Panc1 (cell line): ENCODE measurements at regions not wholly inside any gene's neighbourhood (a gene's known extent, or its start where the extent isn't known, plus 50 kb on each side); places are given as distances from the start of the nearest gene placed in this dataset.

Experiments
- ATAC-seq: fragments of 200-7000 bp; cut with Tn5 transposase; 2 replicates; pipeline ENCODE4 v1.9.1; 2020; ENCODE audit warnings: mild to moderate bottlenecking, moderate library complexity
- BruUV-seq: library from RNA; stranded (reverse); fragments of 400-500 nt; replicated peaks from 2 replicates; lab custom pipeline; 2021; lab: Mats Ljungman, UMichigan
- CTCF ChIA-PET: fragments of 300-600 bp; sonication (Branson Sonifier 250); formaldehyde crosslinking; loops from one replicate; lab custom pipeline; 2022; ENCODE audit warnings: antibody characterized with exemption; lab: Charles Lee
- POLR2A ChIA-PET: fragments of 300-600 bp; sonication (Branson Sonifier 250); formaldehyde crosslinking; loops from one replicate; lab custom pipeline; 2022; ENCODE audit warnings: antibody characterized with exemption; lab: Charles Lee
- DNase-seq: peaks from one replicate; pipeline ENCODE4 v3.0.0-alpha.2; 2010; ENCODE audit warnings: low read depth, low spot score
- H3K27ac ChIP-seq: 2 replicates; pipeline ENCODE4 v1.5.1; 2011; ENCODE audit warnings: mild to moderate bottlenecking, low read length, inconsistent platforms
- H3K27me3 ChIP-seq: fragments of 200-500 bp; sonication (Bioruptor generic); 2 replicates; pipeline ENCODE4 v1.6.0; 2014; ENCODE audit warnings: low read length, inconsistent platforms; ENCODE audit not compliant: control insufficient read depth, insufficient read depth
- H3K36me3 ChIP-seq: fragments of 200-500 bp; sonication (Bioruptor generic); 2 replicates; pipeline ENCODE4 v1.5.1; 2014; ENCODE audit warnings: inconsistent platforms, mild to moderate bottlenecking, low read length, moderate library complexity; ENCODE audit not compliant: control insufficient read depth, insufficient read depth
- H3K4me1 ChIP-seq: 2 replicates; pipeline ENCODE4 v1.5.1; 2011; ENCODE audit warnings: inconsistent platforms, mild to moderate bottlenecking, low read length, moderate library complexity; ENCODE audit not compliant: control insufficient read depth, insufficient read depth
- H3K4me3 ChIP-seq, 2 experiments: 2 replicates each; pipeline ENCODE4 v1.5.1; 2011 to 2012; ENCODE audit warnings: low read depth in 2 of 2, low read length in 2 of 2, mild to moderate bottlenecking in 2 of 2, inconsistent platforms in 1 of 2, moderate library complexity in 1 of 2
- H3K9me3 ChIP-seq: fragments of 200-500 bp; sonication (Bioruptor generic); 2 replicates; pipeline ENCODE4 v1.5.1; 2014; ENCODE audit warnings: low read depth, mild to moderate bottlenecking, inconsistent platforms, low read length, moderate library complexity; ENCODE audit not compliant: control insufficient read depth, insufficient read depth
- POLR2AphosphoS5 ChIP-seq: IDR thresholded peaks from 2 replicates; pipeline ENCODE4 v1.6.1; 2012; ENCODE audit warnings: mild to moderate bottlenecking, low read depth, low read length, moderate library complexity
- SIN3A ChIP-seq: IDR thresholded peaks from 2 replicates; pipeline ENCODE4 v1.6.1; 2012; ENCODE audit warnings: low read depth, mild to moderate bottlenecking, low read length, moderate library complexity, borderline replicate concordance; ENCODE audit not compliant: insufficient read depth
- TCF7L2 ChIP-seq: IDR thresholded peaks from 2 replicates; pipeline ENCODE4 v1.6.1; 2011; ENCODE audit warnings: mild to moderate bottlenecking, low read depth, low read length, inconsistent platforms
- in situ Hi-C: cut with HindIII; loops from 2 replicates; pipeline ENCODE4 v1.10.0; 2016; ENCODE audit warnings: low sequenced_read_pairs, low pct_unique_long_range_greater_than_20kb
- intact Hi-C: fragments of 100-400 bp; cut with micrococcal nuclease; formaldehyde crosslinking; loops from one replicate; pipeline ENCODE4 v1.10.0; 2022; ENCODE audit not compliant: unreplicated experiment
- TF ChIP-seq, protein P1 (sequence below), 2 experiments: IDR thresholded peaks; 2 replicates each; pipeline ENCODE4 v1.6.1; 2011 to 2012; ENCODE audit warnings: low read depth in 2 of 2, control low read depth in 1 of 2, low read length in 1 of 2, mild to moderate bottlenecking in 1 of 2, moderate library complexity in 1 of 2; ENCODE audit not compliant: insufficient read depth in 1 of 2
- TF ChIP-seq, protein P2 (sequence below): fragments of 450-650 bp; IDR thresholded peaks from 2 replicates; pipeline ENCODE4 v1.5.1; 2017; ENCODE audit warnings: mild to moderate bottlenecking

DNA sequence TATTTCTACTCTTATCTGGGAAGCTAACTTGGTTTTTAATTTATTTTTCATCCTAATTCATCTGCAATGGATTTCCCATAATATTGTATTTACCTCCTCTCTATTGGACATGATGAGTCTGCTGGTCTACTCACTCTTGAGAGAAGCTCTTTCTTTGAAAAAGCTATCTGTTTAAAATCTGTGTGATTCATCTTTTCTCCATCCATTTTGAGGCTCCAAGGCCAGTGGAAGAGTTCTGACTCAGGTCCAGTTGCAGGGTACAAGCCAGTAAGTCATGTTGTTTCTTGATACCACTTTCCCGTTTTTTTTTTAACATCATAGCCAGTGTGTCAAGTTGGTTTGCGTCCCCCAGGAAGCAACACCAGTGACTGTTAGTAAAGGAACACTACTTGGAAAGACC, 160.3 kb upstream of the BMP4 start:
- ChIA-PET POLR2A (no interaction called here), CTCF (no interaction called here)
- Histone ChIP-seq H3K27ac (no peak overlapping the region), H3K36me3 (no peaks in the 10 kb centered on the region), H3K4me3 (no peak overlapping the region), H3K9me3 (no peaks in the 10 kb centered on the region), H3K4me1 (no peaks in the 10 kb centered on the region), H3K27me3 (no peaks in the 10 kb centered on the region)
- DNase-seq (no peak), ATAC-seq (no peak)
- intact Hi-C loops, result no loop called here
- in situ Hi-C loops, result no loop called here
- no TSS peak for BruUV-seq
- TF ChIP-seq, protein P1, sequence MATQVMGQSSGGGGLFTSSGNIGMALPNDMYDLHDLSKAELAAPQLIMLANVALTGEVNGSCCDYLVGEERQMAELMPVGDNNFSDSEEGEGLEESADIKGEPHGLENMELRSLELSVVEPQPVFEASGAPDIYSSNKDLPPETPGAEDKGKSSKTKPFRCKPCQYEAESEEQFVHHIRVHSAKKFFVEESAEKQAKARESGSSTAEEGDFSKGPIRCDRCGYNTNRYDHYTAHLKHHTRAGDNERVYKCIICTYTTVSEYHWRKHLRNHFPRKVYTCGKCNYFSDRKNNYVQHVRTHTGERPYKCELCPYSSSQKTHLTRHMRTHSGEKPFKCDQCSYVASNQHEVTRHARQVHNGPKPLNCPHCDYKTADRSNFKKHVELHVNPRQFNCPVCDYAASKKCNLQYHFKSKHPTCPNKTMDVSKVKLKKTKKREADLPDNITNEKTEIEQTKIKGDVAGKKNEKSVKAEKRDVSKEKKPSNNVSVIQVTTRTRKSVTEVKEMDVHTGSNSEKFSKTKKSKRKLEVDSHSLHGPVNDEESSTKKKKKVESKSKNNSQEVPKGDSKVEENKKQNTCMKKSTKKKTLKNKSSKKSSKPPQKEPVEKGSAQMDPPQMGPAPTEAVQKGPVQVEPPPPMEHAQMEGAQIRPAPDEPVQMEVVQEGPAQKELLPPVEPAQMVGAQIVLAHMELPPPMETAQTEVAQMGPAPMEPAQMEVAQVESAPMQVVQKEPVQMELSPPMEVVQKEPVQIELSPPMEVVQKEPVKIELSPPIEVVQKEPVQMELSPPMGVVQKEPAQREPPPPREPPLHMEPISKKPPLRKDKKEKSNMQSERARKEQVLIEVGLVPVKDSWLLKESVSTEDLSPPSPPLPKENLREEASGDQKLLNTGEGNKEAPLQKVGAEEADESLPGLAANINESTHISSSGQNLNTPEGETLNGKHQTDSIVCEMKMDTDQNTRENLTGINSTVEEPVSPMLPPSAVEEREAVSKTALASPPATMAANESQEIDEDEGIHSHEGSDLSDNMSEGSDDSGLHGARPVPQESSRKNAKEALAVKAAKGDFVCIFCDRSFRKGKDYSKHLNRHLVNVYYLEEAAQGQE (IDR thresholded peaks at IDR 0.05; ENCODE audit: insufficient read depth in 1 of 2, low read depth in 2 of 2, low read length in 1 of 2), result no peak
- no peak for TF ChIP-seq TCF7L2
- TF ChIP-seq SIN3A, result no peak
- no peak for TF ChIP-seq POLR2AphosphoS5
- TF ChIP-seq, protein P2, sequence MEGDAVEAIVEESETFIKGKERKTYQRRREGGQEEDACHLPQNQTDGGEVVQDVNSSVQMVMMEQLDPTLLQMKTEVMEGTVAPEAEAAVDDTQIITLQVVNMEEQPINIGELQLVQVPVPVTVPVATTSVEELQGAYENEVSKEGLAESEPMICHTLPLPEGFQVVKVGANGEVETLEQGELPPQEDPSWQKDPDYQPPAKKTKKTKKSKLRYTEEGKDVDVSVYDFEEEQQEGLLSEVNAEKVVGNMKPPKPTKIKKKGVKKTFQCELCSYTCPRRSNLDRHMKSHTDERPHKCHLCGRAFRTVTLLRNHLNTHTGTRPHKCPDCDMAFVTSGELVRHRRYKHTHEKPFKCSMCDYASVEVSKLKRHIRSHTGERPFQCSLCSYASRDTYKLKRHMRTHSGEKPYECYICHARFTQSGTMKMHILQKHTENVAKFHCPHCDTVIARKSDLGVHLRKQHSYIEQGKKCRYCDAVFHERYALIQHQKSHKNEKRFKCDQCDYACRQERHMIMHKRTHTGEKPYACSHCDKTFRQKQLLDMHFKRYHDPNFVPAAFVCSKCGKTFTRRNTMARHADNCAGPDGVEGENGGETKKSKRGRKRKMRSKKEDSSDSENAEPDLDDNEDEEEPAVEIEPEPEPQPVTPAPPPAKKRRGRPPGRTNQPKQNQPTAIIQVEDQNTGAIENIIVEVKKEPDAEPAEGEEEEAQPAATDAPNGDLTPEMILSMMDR, result no peak

DNA sequence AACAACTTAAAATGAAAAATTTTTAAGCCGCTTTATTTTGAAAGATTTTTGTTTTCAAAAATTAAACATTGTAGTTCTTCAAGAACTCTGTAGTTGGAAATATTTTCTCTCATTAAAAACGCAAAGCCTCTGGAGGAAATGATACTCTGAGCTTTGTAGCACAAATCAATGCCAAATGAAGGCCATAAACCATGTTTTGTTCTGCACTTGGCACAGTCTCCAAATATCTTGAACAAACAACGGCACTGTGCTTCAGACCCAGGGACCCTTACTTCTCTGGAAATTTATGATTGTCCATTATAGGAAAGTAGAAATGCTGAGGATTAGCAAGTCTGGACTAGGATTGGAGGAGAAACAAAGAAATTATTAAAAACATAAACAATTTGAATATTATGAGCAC, 160.8 kb upstream of the BMP4 start:
- no peaks in the 10 kb centered on the region for H3K4me1 ChIP-seq
- no peaks in the 10 kb centered on the region for H3K27me3 ChIP-seq
- BruUV-seq, result no TSS peak
- H3K36me3 ChIP-seq, result no peaks in the 10 kb centered on the region
- TF ChIP-seq, protein P1 (IDR thresholded peaks at IDR 0.05; ENCODE audit: insufficient read depth in 1 of 2, low read depth in 2 of 2, low read length in 1 of 2), result no peak
- TF ChIP-seq, protein P2, result no peak
- TF ChIP-seq POLR2AphosphoS5 (no peak), SIN3A (no peak), TCF7L2 (no peak)
- no peak overlapping the region for H3K4me3 ChIP-seq
- POLR2A ChIA-PET, result no interaction called here
- ATAC-seq, result no peak
- H3K27ac ChIP-seq, result no peak overlapping the region
- in situ Hi-C loops (no loop called here), intact Hi-C loops (no loop called here)
- CTCF ChIA-PET, result no interaction called here
- DNase-seq, result no peak
- H3K9me3 ChIP-seq, result no peaks in the 10 kb centered on the region
